HFF-Myc (cell line): ENCODE measurements at regions not wholly inside any gene's neighbourhood (a gene's known extent, or its start where the extent isn't known, plus 50 kb on each side); places are given as distances from the start of the nearest gene placed in this dataset.
"Not testable (repeated sequence)": the region's sequence is repeated elsewhere in the genome, so short reads cannot be mapped to it uniquely, and the experiment has no call there.

Source experiments
- DNase-seq: peaks from one replicate; pipeline ENCODE4 v3.0.0-alpha.2; 2011; ENCODE audit warnings: low read depth; ENCODE audit errors: extremely low read depth
- H3K4me3 ChIP-seq: replicated peaks from 2 replicates; pipeline ENCODE4 v1.5.1; 2011; ENCODE audit warnings: low read depth, mild to moderate bottlenecking, control low read depth, low read length

GRCh38 chr20:30295396-30295795, 962.1 kb upstream of the DEFB115 start:
- DNase-seq, H3K4me3 ChIP-seq: not testable (repeated sequence)

DNA sequence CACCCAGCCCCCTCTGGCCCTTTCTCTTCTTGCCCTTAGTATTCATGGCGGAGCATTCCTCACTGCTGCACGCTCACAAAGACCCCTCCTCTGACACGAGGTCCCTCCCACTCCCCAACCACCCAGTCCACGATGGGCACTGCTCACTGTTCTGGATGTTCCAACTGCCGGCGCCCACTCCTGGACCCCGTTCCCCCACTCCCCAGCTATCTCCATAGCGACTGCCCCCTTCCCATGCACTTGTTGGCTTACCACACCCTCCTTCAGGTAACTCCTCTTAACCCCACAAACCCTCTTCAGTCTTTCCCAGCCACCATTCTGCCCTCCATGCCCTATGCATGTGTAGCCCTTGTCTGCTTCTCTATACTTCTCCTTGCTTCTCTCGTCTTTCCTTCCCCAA, 961.5 kb upstream of the DEFB115 start:
- H3K4me3 ChIP-seq, DNase-seq: not testable (repeated sequence)

GRCh38 chr20:30297878-30298595, 959.4 kb upstream of the DEFB115 start:
- H3K4me3 ChIP-seq, DNase-seq: not testable (repeated sequence)

- DNase-seq, H3K4me3 ChIP-seq: not testable (repeated sequence)
Observed at GRCh38 chr20:30300220-30300642, 957.2 kb upstream of the DEFB115 start.

DNA sequence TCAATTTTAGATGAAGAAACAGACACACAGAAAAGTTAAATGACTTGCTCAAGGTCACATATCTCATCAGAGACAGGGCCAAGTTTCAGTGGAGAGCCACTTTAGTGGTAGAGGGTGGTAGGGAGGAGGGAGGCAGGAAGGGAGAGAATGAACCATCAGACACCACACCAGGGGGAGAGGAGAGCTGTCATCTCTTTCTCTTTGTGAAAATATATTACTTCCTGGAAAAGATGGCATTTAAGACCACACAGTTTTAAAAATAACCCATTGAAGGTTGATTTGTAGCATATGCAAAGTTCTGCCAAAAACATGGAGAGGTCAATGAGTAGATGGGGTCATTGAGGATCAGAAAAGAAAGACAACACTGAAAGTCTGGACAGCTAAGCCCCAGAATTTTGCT, 954.7 kb upstream of the DEFB115 start:
- not testable (repeated sequence) for H3K4me3 ChIP-seq

DNA sequence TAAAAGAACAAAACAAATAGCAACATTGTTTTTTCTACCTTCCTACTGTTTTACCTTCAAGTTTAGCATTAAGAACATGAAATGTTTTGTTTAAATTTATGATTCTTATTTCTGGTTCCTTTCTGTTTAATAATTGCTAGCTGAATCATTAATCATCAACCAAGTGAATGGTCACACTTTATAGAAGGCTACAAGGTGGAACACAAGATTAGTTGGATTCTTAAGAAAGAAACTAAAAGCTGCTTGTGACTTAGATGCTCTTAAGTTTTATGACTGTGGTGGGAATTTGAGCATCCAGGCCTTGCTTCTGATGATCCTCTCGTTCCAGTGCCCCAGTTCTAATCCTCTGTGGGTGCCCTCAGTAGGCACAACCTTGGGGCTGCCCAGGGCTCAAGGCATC, 947.5 kb upstream of the DEFB115 start:
- not testable (repeated sequence) for H3K4me3 ChIP-seq, DNase-seq

More for the DNA sequence above, 954.7 kb upstream of the DEFB115 start:
- not testable (repeated sequence) for DNase-seq

DNA sequence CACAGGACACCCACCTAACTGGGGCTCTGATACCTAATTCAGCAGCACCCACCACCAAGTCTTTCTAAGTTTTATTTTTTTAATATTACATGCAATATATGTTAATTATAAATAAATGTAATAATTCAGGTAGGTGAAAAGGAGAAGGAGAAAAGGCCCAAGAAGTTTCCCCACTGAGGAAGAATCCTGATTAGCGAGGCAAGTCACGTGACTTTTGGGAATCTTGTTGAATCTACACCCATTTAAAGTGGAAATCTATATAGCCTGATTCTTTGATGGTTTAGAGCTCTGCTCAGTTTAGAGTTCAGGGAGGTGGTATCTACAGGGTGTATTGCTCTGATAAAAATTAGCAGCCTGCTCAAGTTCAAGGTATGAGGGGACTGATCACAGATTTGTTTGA, 947.1 kb upstream of the DEFB115 start:
- H3K4me3 ChIP-seq, DNase-seq: not testable (repeated sequence)

- H3K4me3 ChIP-seq, DNase-seq: not testable (repeated sequence)
Observed at GRCh38 chr20:30312220-30312619, 945.2 kb upstream of the DEFB115 start.

- H3K4me3 ChIP-seq, DNase-seq: not testable (repeated sequence)
Observed at GRCh38 chr20:30313660-30314059, 943.8 kb upstream of the DEFB115 start.

- DNase-seq, H3K4me3 ChIP-seq: not testable (repeated sequence)
Observed at GRCh38 chr20:30316063-30316462, 941.4 kb upstream of the DEFB115 start.

- DNase-seq, H3K4me3 ChIP-seq: not testable (repeated sequence)
Observed at GRCh38 chr20:30316532-30317299, 940.7 kb upstream of the DEFB115 start.

DNA sequence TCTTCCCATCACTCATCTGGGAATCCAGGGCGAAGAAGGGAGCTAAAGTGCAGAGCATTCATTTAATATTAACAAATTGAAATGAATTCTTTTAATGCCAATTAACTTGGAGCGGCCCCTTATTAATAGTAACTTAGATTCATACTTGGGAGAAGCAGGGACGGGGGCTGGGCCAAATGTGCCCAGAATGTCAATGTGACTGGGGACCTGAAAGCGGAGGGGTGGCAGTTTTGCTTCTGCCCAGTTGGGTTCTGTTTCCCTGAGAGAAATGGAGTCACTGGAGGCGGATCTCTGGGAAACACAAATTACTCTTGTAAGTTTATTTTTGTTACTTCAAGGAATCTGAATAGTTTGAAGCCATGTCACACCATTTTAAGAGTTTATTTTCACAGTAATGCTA, 923.7 kb upstream of the DEFB115 start:
- not testable (repeated sequence) for DNase-seq, H3K4me3 ChIP-seq

GRCh38 chr20:30337556-30337955, 919.9 kb upstream of the DEFB115 start:
- not testable (repeated sequence) for DNase-seq, H3K4me3 ChIP-seq

- DNase-seq, H3K4me3 ChIP-seq: not testable (repeated sequence)
Observed at GRCh38 chr20:30348932-30349331, 908.5 kb upstream of the DEFB115 start.
